ENCODE measurements at regions not wholly inside any gene's neighbourhood (a gene's known extent, or its start where the extent isn't known, plus 50 kb on each side); places are given as distances from the start of the nearest gene placed in this dataset.
"Not testable (repeated sequence)": the region's sequence is repeated elsewhere in the genome, so short reads cannot be mapped to it uniquely, and the experiment has no call there.

GRCh38 chr22:47515384-47516125 is 753.1 kb downstream of the TBC1D22A start:
- DNase-seq = no peak

GRCh38 chr22:47512617-47513016 is 750.2 kb downstream of the TBC1D22A start:
- no peak for DNase-seq

- DNase-seq = no peak
Measured at GRCh38 chr22:47504962-47505361, 742.5 kb downstream of the TBC1D22A start.

GRCh38 chr22:47498969-47499495 is 736.6 kb downstream of the TBC1D22A start:
- no peak for DNase-seq

GRCh38 chr22:47497666-47498065 is 735.2 kb downstream of the TBC1D22A start:
- no peak for DNase-seq

GRCh38 chr22:47495110-47495509 is 732.7 kb downstream of the TBC1D22A start:
- no peak for DNase-seq

GRCh38 chr22:47488131-47488530 is 725.7 kb downstream of the TBC1D22A start:
- DNase-seq = not testable (repeated sequence)

- no peak for DNase-seq
Measured at GRCh38 chr22:47486569-47487312, 724.3 kb downstream of the TBC1D22A start.

GRCh38 chr22:47484960-47485569 is 722.6 kb downstream of the TBC1D22A start:
- no peak for DNase-seq

GRCh38 chr22:47476231-47476630 is 713.8 kb downstream of the TBC1D22A start:
- no peak for DNase-seq

GRCh38 chr22:47474895-47475294 is 712.4 kb downstream of the TBC1D22A start:
- no peak for DNase-seq

GRCh38 chr22:47474464-47474863 is 712.0 kb downstream of the TBC1D22A start:
- DNase-seq = no peak

GRCh38 chr22:47472636-47473035 is 710.2 kb downstream of the TBC1D22A start:
- no peak for DNase-seq

GRCh38 chr22:47471406-47471805 is 709.0 kb downstream of the TBC1D22A start:
- DNase-seq = no peak

GRCh38 chr22:47465809-47466208 is 703.4 kb downstream of the TBC1D22A start:
- no peak for DNase-seq

- DNase-seq = no peak
Measured at GRCh38 chr22:47465222-47465621, 702.8 kb downstream of the TBC1D22A start.

- no peak for DNase-seq
Measured at GRCh38 chr22:47463220-47463619, 700.8 kb downstream of the TBC1D22A start.

GRCh38 chr22:47460861-47461260 is 698.4 kb downstream of the TBC1D22A start:
- no peak for DNase-seq

GRCh38 chr22:47460176-47460575 is 697.7 kb downstream of the TBC1D22A start:
- DNase-seq = no peak

GRCh38 chr22:47458348-47458747 is 695.9 kb downstream of the TBC1D22A start:
- no peak for DNase-seq

GRCh38 chr22:47457509-47458300 is 695.3 kb downstream of the TBC1D22A start:
- DNase-seq = no peak

- DNase-seq = no peak
Measured at GRCh38 chr22:47457021-47457420, 694.6 kb downstream of the TBC1D22A start.

GRCh38 chr22:47456031-47456430 is 693.6 kb downstream of the TBC1D22A start:
- DNase-seq = no peak

All from bone marrow (tissue), 2 donors.